Neural progenitor cell (in vitro differentiated cells): ENCODE measurements at regions not wholly inside any gene's neighbourhood (a gene's known extent, or its start where the extent isn't known, plus 50 kb on each side); places are given as distances from the start of the nearest gene placed in this dataset.

Experiments
- CTCF ChIP-seq: fragments of 200-600 bp; sonication (generic); IDR thresholded peaks from 2 replicates; pipeline ENCODE4 v1.5.1; 2017; ENCODE audit warnings: antibody characterized with exemption, mild to moderate bottlenecking
- EZH2 ChIP-seq: fragments of 200-600 bp; sonication (generic); IDR thresholded peaks from 2 replicates; pipeline ENCODE4 v1.6.1; 2017; ENCODE audit warnings: antibody characterized with exemption, mild to moderate bottlenecking, moderate library complexity

GRCh38 chr9:1952001-1952400, 63.1 kb upstream of the SMARCA2 start:
- TF ChIP-seq EZH2 = no peak
- TF ChIP-seq CTCF = no peak
